HG03565 (cell line): ENCODE measurements at regions not wholly inside any gene's neighbourhood (a gene's known extent, or its start where the extent isn't known, plus 50 kb on each side); places are given as distances from the start of the nearest gene placed in this dataset.

Experiments used
- ATAC-seq: cut with Tn5 transposase; IDR thresholded peaks from one replicate; pipeline ENCODE4 v1.9.1; 2021; ENCODE audit warnings: mild to moderate bottlenecking, moderate library complexity; ENCODE audit not compliant: unreplicated experiment

- ATAC-seq = no peak
Observed at GRCh38 chr12:84691266-84691665, 221.3 kb downstream of the SLC6A15 start.

- ATAC-seq = no peak
Observed at GRCh38 chr12:84689638-84690037, 223.0 kb downstream of the SLC6A15 start.

GRCh38 chr12:84685379-84685778 is 227.2 kb downstream of the SLC6A15 start:
- no peak for ATAC-seq

- ATAC-seq = no peak
Observed at GRCh38 chr12:84676787-84677186, 235.8 kb downstream of the SLC6A15 start.

GRCh38 chr12:84661786-84662185 is 250.8 kb downstream of the SLC6A15 start:
- no peak for ATAC-seq

- ATAC-seq = no peak
Observed at GRCh38 chr12:84660139-84660538, 252.5 kb downstream of the SLC6A15 start.

GRCh38 chr12:84658877-84659276 is 253.7 kb downstream of the SLC6A15 start:
- no peak for ATAC-seq

- ATAC-seq = no peak
Observed at GRCh38 chr12:84656705-84657104, 255.9 kb downstream of the SLC6A15 start.

GRCh38 chr12:84653482-84653881 is 259.1 kb downstream of the SLC6A15 start:
- no peak for ATAC-seq

- ATAC-seq = no peak
Observed at GRCh38 chr12:84648425-84648824, 264.2 kb downstream of the SLC6A15 start.

- no peak for ATAC-seq
Observed at GRCh38 chr12:84644908-84645307, 267.7 kb downstream of the SLC6A15 start.

- ATAC-seq = no peak
Observed at GRCh38 chr12:84643993-84644392, 268.6 kb downstream of the SLC6A15 start.

GRCh38 chr12:84641940-84642545 is 270.6 kb downstream of the SLC6A15 start:
- ATAC-seq = no peak

GRCh38 chr12:84638811-84639368 is 273.7 kb downstream of the SLC6A15 start:
- no peak for ATAC-seq

GRCh38 chr12:84637926-84638325 is 274.7 kb downstream of the SLC6A15 start:
- ATAC-seq = no peak

- no peak for ATAC-seq
Observed at GRCh38 chr12:84636801-84637290, 275.8 kb downstream of the SLC6A15 start.

- ATAC-seq = no peak
Observed at GRCh38 chr12:84634526-84634925, 278.1 kb downstream of the SLC6A15 start.

GRCh38 chr12:84632556-84632955 is 280.0 kb downstream of the SLC6A15 start:
- ATAC-seq = no peak

GRCh38 chr12:84631020-84631419 is 281.6 kb downstream of the SLC6A15 start:
- no peak for ATAC-seq

- ATAC-seq = no peak
Observed at GRCh38 chr12:84627593-84627992, 285.0 kb downstream of the SLC6A15 start.

- ATAC-seq = no peak
Observed at GRCh38 chr12:84624601-84625000, 288.0 kb downstream of the SLC6A15 start.

GRCh38 chr12:84619053-84619571 is 293.5 kb downstream of the SLC6A15 start:
- no peak for ATAC-seq
